Sigmoid colon (tissue), 4 donors: ENCODE measurements at regions not wholly inside any gene's neighbourhood (a gene's known extent, or its start where the extent isn't known, plus 50 kb on each side); places are given as distances from the start of the nearest gene placed in this dataset.

Experiments used
- CTCF ChIP-seq, 4 experiments: fragments of 450-650 bp in 3 of 4; fragments of 200-600 bp in 1 of 4; IDR thresholded peaks; one replicate each; pipeline ENCODE4 v1.5.1; 2016 to 2019; ENCODE audit warnings: antibody characterized with exemption in 4 of 4, mild to moderate bottlenecking in 3 of 4, moderate library complexity in 2 of 4
- POLR2A ChIP-seq, 2 donors: fragments of 450-650 bp; IDR thresholded peaks; one replicate each; pipeline ENCODE4 v1.6.1; 2016; ENCODE audit warnings: antibody characterized with exemption in 2 of 2, mild to moderate bottlenecking in 2 of 2, moderate library complexity in 2 of 2
- POLR2AphosphoS5 ChIP-seq, 4 donors: sonication (generic); formaldehyde crosslinking; IDR thresholded peaks; one replicate each; pipeline ENCODE4 v1.6.1; 2017; ENCODE audit warnings: antibody characterized with exemption in 4 of 4

GRCh38 chr1:67939942-67940341 lies 106.7 kb upstream of the GNG12 start:
- TF ChIP-seq POLR2A (IDR thresholded peaks at IDR 0.05): no peak
- TF ChIP-seq CTCF (IDR thresholded peaks at IDR 0.05): no peak
- no peak for TF ChIP-seq POLR2AphosphoS5 (IDR thresholded peaks at IDR 0.05)
